Neural cell (in vitro differentiated cells): ENCODE measurements at regions not wholly inside any gene's neighbourhood (a gene's known extent, or its start where the extent isn't known, plus 50 kb on each side); places are given as distances from the start of the nearest gene placed in this dataset.

Experiments
- H2AFZ ChIP-seq: fragments of 200-600, 300-800 bp; sonication (generic), shearing (Covaris generic); 2 replicates; pipeline ENCODE4 v1.6.0; 2014; ENCODE audit warnings: low read depth, mild to moderate bottlenecking, antibody characterized with exemption, low read length, moderate library complexity
- H3F3A ChIP-seq: fragments of 200-600 bp; shearing (Covaris generic); 2 replicates; pipeline ENCODE4 v1.6.1; 2016; ENCODE audit warnings: mild to moderate bottlenecking, moderate library complexity, mixed read lengths, antibody characterized with exemption, low read length; ENCODE audit not compliant: insufficient read depth, poor library complexity, severe bottlenecking
- H3K27ac ChIP-seq: fragments of 200-600, 300-800 bp; sonication (generic), shearing (Covaris generic); 2 replicates; pipeline ENCODE4 v1.5.1; 2014; ENCODE audit warnings: mild to moderate bottlenecking, low read length, moderate library complexity
- H3K27me3 ChIP-seq: fragments of 300-800, 200-600 bp; sonication (generic), shearing (Covaris generic); 2 replicates; pipeline ENCODE4 v1.6.0; 2014; ENCODE audit warnings: mild to moderate bottlenecking, low read depth, low read length, moderate library complexity; ENCODE audit not compliant: insufficient read depth
- H3K36me3 ChIP-seq: fragments of 300-800, 200-600 bp; sonication (generic), shearing (Covaris generic); 2 replicates; pipeline ENCODE4 v1.5.1; 2014; ENCODE audit warnings: mild to moderate bottlenecking, antibody characterized with exemption, low read length, moderate library complexity; ENCODE audit not compliant: insufficient read depth
- H3K4me2 ChIP-seq: fragments of 300-800, 200-600 bp; sonication (generic), shearing (Covaris generic); 2 replicates; pipeline ENCODE4 v1.6.0; 2014; ENCODE audit warnings: mild to moderate bottlenecking, low read length
- H3K4me3 ChIP-seq: fragments of 300-800, 200-600 bp; sonication (generic), shearing (Covaris generic); 2 replicates; pipeline ENCODE4 v1.5.1; 2014; ENCODE audit warnings: mild to moderate bottlenecking, low read length, moderate library complexity
- H3K79me2 ChIP-seq: fragments of 200-600 bp; shearing (Covaris generic); replicated peaks from 2 replicates; pipeline ENCODE4 v1.6.0; 2014; ENCODE audit warnings: mild to moderate bottlenecking, low read length, moderate library complexity; ENCODE audit not compliant: insufficient read depth
- H3K9ac ChIP-seq: fragments of 300-800, 200-600 bp; sonication (generic), shearing (Covaris generic); 2 replicates; pipeline ENCODE4 v1.6.1; 2016; ENCODE audit warnings: mild to moderate bottlenecking, low read length, mixed read lengths
- H3K9me2 ChIP-seq: fragments of 200-600 bp; shearing (Covaris generic); 2 replicates; pipeline ENCODE4 v1.6.1; 2016; ENCODE audit warnings: mild to moderate bottlenecking, low read length, mixed read lengths; ENCODE audit not compliant: insufficient read depth
- H3K9me3 ChIP-seq: fragments of 200-600, 300-800 bp; sonication (generic), shearing (Covaris generic); 2 replicates; pipeline ENCODE4 v1.6.1; 2016; ENCODE audit warnings: mild to moderate bottlenecking, mixed run types, low read length, moderate library complexity, mixed read lengths
- H4K20me1 ChIP-seq: fragments of 200-600 bp; shearing (Covaris generic); 2 replicates; pipeline ENCODE4 v1.6.1; 2016; ENCODE audit warnings: mild to moderate bottlenecking, mixed run types; ENCODE audit not compliant: insufficient read depth
- EP300 ChIP-seq: fragments of 450-650 bp; conservative IDR thresholded peaks from 2 replicates; pipeline ENCODE4 v1.6.1; 2014; ENCODE audit warnings: antibody characterized with exemption, mild to moderate bottlenecking, moderate library complexity; ENCODE audit not compliant: poor library complexity, severe bottlenecking
- EZH2 ChIP-seq: fragments of 200-600, 300-800 bp; shearing (Covaris generic), sonication (generic); IDR thresholded peaks from 2 replicates; pipeline ENCODE4 v1.6.1; 2014; ENCODE audit warnings: antibody characterized with exemption, low read length, borderline replicate concordance, mild to moderate bottlenecking; ENCODE audit not compliant: insufficient read depth, poor library complexity, severe bottlenecking
- MXI1 ChIP-seq: fragments of 450-650 bp; conservative IDR thresholded peaks from 2 replicates; pipeline ENCODE4 v1.6.1; 2014; ENCODE audit warnings: antibody characterized with exemption, mild to moderate bottlenecking; ENCODE audit not compliant: poor library complexity, severe bottlenecking
- POLR2AphosphoS5 ChIP-seq: IDR thresholded peaks from 2 replicates; pipeline ENCODE4 v1.6.1; 2012
- RAD21 ChIP-seq: fragments of 450-650 bp; conservative IDR thresholded peaks from 2 replicates; pipeline ENCODE4 v1.6.1; 2014; ENCODE audit warnings: antibody characterized with exemption, mild to moderate bottlenecking, moderate library complexity
- SMC3 ChIP-seq: fragments of 450-650 bp; conservative IDR thresholded peaks from 2 replicates; pipeline ENCODE4 v1.6.1; 2014; ENCODE audit warnings: antibody characterized with exemption, mild to moderate bottlenecking, moderate library complexity; ENCODE audit not compliant: poor library complexity
- TAF1 ChIP-seq: IDR thresholded peaks from 2 replicates; pipeline ENCODE4 v1.6.1; 2012; ENCODE audit warnings: low read depth
- TF ChIP-seq, protein P1 (sequence below): IDR thresholded peaks from 2 replicates; pipeline ENCODE4 v1.6.1; 2012; ENCODE audit warnings: borderline replicate concordance
- TF ChIP-seq, protein P2 (sequence below): fragments of 450-650 bp; IDR thresholded peaks from 2 replicates; pipeline ENCODE4 v1.5.1; 2014; ENCODE audit warnings: antibody characterized with exemption, mild to moderate bottlenecking, moderate library complexity; ENCODE audit not compliant: poor library complexity, severe bottlenecking

DNA sequence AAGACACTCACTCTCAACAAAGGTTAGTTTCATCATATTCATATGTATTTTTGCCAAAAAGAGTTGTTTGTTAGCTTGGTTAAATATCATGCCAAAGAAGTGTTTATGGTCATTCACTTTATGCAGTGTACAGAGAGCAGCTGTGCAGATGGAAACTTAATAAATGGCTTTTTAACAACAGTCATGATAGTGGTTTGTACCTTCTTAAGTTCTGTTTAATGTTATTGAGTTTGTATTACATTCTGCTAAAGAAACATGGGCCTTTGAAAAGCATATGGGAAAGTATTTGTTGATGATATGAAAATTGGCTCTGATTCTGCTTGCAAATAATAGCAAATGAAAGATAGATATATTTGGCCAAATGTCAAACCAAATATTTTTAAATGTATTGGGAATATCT lies 607.3 kb downstream of the NCAM2 start:
- Histone ChIP-seq H3K4me2 (no peak overlapping the region), H3F3A (no peaks in the 10 kb centered on the region), H3K9ac (no peak overlapping the region), H3K79me2 (no peaks in the 10 kb centered on the region), H3K27me3 (no peaks in the 10 kb centered on the region), H3K27ac (no peak overlapping the region), H3K36me3 (no peaks in the 10 kb centered on the region), H3K9me3 (no peaks in the 10 kb centered on the region), H2AFZ (no peak overlapping the region), H3K4me3 (no peak overlapping the region), H3K9me2 (no peaks in the 10 kb centered on the region), H4K20me1 (no peaks in the 10 kb centered on the region)
- no peak for TF ChIP-seq POLR2AphosphoS5
- TF ChIP-seq SMC3: no peak
- no peak for TF ChIP-seq EZH2
- TF ChIP-seq, protein P1, sequence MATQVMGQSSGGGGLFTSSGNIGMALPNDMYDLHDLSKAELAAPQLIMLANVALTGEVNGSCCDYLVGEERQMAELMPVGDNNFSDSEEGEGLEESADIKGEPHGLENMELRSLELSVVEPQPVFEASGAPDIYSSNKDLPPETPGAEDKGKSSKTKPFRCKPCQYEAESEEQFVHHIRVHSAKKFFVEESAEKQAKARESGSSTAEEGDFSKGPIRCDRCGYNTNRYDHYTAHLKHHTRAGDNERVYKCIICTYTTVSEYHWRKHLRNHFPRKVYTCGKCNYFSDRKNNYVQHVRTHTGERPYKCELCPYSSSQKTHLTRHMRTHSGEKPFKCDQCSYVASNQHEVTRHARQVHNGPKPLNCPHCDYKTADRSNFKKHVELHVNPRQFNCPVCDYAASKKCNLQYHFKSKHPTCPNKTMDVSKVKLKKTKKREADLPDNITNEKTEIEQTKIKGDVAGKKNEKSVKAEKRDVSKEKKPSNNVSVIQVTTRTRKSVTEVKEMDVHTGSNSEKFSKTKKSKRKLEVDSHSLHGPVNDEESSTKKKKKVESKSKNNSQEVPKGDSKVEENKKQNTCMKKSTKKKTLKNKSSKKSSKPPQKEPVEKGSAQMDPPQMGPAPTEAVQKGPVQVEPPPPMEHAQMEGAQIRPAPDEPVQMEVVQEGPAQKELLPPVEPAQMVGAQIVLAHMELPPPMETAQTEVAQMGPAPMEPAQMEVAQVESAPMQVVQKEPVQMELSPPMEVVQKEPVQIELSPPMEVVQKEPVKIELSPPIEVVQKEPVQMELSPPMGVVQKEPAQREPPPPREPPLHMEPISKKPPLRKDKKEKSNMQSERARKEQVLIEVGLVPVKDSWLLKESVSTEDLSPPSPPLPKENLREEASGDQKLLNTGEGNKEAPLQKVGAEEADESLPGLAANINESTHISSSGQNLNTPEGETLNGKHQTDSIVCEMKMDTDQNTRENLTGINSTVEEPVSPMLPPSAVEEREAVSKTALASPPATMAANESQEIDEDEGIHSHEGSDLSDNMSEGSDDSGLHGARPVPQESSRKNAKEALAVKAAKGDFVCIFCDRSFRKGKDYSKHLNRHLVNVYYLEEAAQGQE: no peak
- TF ChIP-seq EP300: no peak
- no peak for TF ChIP-seq MXI1

DNA sequence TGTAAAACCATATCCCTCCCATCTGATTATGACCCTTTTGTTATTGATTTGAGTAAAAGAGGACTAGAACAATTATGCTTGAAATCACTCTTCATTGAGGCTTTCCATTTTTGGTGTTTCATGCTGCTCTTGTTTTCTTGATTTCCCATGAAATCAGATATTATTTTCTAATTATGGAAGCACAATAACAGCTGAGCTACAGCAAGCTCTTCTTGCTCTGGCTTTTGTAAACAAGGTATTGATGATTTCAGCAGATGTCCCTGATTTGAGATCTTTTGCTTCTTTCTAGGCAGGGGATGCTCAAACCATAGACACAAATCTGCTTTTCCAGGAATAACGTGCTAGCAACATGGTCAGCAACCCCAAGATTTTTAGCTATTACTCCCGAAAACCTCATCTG lies 607.8 kb downstream of the NCAM2 start:
- Histone ChIP-seq H3K9ac (no peak overlapping the region), H3F3A (no peaks in the 10 kb centered on the region), H3K79me2 (no peaks in the 10 kb centered on the region), H4K20me1 (no peaks in the 10 kb centered on the region), H3K27ac (no peak overlapping the region), H3K4me3 (no peak overlapping the region), H3K4me2 (no peak overlapping the region), H2AFZ (no peak overlapping the region), H3K9me3 (no peaks in the 10 kb centered on the region), H3K36me3 (no peaks in the 10 kb centered on the region), H3K27me3 (no peaks in the 10 kb centered on the region), H3K9me2 (no peaks in the 10 kb centered on the region)
- TF ChIP-seq RAD21: no peak
- no peak for TF ChIP-seq TAF1
- TF ChIP-seq SMC3: no peak
- TF ChIP-seq MXI1: no peak
- TF ChIP-seq POLR2AphosphoS5: no peak
- no peak for TF ChIP-seq EZH2
- TF ChIP-seq, protein P2, sequence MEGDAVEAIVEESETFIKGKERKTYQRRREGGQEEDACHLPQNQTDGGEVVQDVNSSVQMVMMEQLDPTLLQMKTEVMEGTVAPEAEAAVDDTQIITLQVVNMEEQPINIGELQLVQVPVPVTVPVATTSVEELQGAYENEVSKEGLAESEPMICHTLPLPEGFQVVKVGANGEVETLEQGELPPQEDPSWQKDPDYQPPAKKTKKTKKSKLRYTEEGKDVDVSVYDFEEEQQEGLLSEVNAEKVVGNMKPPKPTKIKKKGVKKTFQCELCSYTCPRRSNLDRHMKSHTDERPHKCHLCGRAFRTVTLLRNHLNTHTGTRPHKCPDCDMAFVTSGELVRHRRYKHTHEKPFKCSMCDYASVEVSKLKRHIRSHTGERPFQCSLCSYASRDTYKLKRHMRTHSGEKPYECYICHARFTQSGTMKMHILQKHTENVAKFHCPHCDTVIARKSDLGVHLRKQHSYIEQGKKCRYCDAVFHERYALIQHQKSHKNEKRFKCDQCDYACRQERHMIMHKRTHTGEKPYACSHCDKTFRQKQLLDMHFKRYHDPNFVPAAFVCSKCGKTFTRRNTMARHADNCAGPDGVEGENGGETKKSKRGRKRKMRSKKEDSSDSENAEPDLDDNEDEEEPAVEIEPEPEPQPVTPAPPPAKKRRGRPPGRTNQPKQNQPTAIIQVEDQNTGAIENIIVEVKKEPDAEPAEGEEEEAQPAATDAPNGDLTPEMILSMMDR: no peak
- TF ChIP-seq, protein P1: no peak
- TF ChIP-seq EP300: no peak
